GM18909 (cell line): ENCODE measurements at regions not wholly inside any gene's neighbourhood (a gene's known extent, or its start where the extent isn't known, plus 50 kb on each side); places are given as distances from the start of the nearest gene placed in this dataset.

Experiments used
- ATAC-seq: cut with Tn5 transposase; IDR thresholded peaks from one replicate; pipeline ENCODE4 v1.9.1; 2021; ENCODE audit warnings: mild to moderate bottlenecking; ENCODE audit not compliant: unreplicated experiment, poor library complexity

GRCh38 chr11:127332896-127333295 lies 332.3 kb upstream of the KIRREL3 start:
- no peak for ATAC-seq

DNA sequence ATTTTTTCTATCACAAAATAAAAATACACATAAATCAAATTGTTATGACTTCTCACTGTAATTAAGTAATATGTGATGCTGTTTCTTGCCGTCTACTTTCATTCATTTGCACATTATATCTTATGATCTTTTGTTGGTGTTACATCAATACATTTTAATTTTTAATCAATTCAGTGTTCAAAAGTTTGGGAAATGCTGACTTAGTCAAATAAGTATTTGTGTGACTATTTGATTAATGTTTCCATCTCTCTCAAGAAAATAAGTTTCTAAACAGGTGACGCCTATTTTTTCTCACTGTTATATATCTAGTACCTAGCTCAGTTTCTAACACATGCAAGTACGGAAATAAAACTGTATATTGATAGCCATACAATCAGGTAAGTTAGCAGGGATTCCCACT lies 329.5 kb upstream of the KIRREL3 start:
- no peak for ATAC-seq

- ATAC-seq = no peak
Measured at GRCh38 chr11:127308291-127308690, 307.7 kb upstream of the KIRREL3 start.

DNA sequence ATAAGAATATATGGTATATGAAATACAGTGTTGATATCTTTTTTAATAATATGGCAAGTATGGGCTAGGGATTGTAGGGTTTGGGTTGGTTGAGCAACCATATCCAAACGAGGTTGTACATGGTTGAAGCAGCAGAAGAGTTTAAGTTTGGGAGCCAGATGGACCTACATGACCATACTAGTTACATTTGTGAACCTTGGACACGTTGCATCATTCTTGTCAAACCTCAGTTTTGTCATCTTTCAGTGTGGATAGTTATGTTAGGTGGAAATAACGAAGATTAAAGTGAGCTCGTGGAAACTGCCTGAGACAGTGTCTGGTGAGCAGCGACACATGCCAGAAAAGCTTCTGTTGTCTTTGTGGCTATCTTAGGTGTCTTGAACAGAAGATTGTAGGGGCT lies 307.1 kb upstream of the KIRREL3 start:
- ATAC-seq = no peak

DNA sequence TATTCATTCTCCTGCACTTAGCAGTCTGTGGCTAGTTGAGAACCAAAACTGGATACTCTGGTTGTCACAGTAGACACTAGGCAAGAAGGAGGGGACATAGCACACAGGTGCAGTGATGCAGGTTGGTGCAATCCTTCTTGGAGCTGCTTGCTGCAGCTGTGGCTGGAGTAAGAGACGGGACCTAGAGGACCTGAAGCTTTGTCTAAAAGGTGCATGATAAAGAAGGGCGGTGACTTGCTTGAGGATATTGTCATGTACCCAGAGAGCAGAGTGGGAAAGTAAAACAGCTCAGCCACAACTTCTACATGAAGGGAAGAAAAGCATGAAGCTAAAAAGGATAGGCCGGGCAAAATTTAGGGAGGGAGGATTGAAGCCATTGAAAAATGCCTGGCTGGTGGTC lies 304.1 kb upstream of the KIRREL3 start:
- no peak for ATAC-seq

GRCh38 chr11:127288926-127289325 lies 288.4 kb upstream of the KIRREL3 start:
- no peak for ATAC-seq

DNA sequence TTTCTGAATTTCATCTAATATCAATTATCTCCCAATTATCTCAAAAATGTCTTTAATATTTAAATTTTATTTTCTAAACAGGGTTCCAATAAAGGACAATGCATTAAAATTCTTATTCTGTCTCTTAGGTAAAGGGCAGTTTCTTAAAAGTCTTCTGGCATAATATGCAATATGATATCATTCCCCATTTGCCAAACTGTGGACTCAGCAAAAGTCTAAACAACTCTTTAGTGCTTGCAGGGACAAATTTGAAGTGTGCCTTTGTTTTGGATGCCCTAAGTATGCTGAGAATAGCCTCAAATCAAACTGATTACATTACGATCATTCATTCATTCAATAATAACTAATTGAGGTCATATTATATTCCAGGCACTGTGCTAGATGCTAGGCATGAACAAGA lies 281.0 kb upstream of the KIRREL3 start:
- ATAC-seq = no peak

DNA sequence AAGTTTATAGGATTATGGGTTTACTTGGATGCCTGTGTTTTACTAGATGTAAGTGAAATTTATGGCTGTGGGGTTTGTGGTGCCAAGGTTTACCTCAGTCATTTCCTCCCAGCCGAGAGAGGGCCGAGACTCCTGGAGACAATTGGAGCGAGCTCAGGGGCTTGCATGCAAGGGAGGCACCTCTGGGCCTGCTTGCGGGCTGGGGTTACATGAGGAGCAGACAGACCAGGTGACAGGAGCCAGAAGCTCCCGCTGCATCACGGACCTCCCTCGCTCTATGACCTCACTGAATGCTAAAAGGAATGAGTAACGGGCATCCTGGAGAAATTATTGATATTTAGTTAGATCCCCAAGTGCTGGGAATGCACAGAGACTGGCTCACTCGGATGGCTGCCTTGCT lies 275.2 kb upstream of the KIRREL3 start:
- ATAC-seq = no peak

DNA sequence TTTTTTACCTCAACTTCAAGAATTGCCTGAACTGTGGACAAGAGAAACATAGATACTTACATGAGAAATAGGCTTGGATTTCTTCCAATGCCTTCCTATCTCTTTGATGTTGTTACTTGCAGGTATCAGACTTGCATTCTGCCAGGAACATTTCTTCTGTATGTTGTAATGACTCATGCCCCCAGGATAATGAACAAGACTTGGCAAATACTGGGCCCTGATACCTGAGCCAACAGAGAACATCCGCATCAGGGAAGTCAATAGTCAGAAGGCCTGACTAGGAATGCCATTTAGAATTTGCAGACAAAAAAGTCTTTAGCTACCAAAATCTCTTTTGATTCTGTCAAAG lies 273.7 kb upstream of the KIRREL3 start:
- no peak for ATAC-seq

DNA sequence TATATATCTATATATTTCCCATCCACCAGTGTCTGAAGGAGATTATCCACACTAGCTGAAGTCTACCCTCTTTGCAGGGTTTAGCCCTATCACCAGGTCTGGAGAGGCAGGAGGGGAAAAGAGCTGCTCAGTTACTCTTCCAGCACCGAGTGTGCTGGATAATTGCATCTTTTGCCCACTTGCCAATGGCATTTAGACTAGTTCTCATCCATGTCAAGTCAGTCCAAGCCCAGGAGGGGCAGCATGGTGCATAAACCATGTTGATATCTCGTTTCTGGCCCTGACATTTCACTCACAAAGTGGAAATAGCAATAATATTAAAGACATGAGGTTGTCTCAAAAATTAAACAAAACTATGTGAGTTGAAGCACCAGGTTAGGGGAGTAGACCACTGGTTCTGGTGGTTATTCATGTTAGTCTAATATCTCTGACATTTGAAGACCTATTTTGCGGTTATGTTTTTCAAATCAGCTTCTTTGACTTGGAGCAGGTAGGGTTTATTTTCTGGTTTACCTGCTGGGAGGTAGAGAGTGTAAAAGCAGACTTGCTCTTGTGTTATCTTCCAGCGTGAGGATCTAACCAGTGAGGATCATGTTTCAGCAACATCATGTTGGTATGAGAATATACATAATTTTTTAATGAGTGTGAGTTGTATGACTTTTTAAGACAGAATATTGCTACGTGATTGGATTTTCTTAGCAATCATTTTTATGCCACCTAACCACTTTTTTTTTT lies 273.2 kb upstream of the KIRREL3 start:
- ATAC-seq = no peak

GRCh38 chr11:127270851-127271250 lies 270.3 kb upstream of the KIRREL3 start:
- no peak for ATAC-seq

- ATAC-seq = no peak
Measured at GRCh38 chr11:127269911-127270310, 269.3 kb upstream of the KIRREL3 start.

GRCh38 chr11:127268932-127269331 lies 268.4 kb upstream of the KIRREL3 start:
- ATAC-seq = no peak

DNA sequence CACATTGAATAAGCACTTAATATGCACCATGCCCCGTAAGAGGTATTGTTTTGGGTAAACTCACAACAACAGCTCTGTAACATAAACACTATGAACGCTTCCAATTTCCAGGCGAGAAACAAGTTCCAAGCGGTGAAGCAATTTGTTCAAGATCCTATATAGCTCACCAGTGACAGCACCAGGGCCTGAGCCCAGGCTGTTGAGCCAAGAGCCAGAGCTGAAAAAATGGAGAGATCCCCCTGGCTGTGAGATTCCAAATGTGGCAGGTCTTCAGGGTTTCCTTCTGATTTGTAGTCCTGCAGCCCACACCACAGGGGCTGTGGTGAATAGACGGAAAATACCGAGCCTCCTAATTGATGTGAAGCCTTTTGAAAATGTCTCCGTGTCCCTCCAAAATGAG lies 268.0 kb upstream of the KIRREL3 start:
- ATAC-seq = no peak

DNA sequence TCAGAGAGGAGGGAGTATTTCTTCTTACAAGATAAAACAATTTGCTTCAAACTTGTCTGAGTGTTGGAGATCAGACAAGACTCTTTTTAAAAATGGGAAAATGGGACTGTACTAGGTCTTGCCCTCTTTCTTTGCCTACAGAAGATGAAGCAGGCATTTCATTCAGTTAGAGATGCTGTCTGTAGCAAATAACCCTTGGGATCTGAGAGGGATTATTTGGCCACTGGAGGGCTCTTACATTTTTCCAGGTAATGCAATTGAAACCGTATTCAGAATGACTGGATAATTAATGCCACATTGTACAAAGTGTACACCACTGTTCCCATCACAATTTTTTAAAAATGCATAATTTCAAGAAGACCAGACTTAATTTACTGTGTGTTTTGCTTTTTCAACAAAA lies 258.5 kb upstream of the KIRREL3 start:
- ATAC-seq = no peak

- no peak for ATAC-seq
Measured at GRCh38 chr11:127255209-127255608, 254.6 kb upstream of the KIRREL3 start.

- ATAC-seq = no peak
Measured at GRCh38 chr11:127252321-127252720, 251.8 kb upstream of the KIRREL3 start.

- ATAC-seq = no peak
Measured at GRCh38 chr11:127249576-127249975, 249.0 kb upstream of the KIRREL3 start.

DNA sequence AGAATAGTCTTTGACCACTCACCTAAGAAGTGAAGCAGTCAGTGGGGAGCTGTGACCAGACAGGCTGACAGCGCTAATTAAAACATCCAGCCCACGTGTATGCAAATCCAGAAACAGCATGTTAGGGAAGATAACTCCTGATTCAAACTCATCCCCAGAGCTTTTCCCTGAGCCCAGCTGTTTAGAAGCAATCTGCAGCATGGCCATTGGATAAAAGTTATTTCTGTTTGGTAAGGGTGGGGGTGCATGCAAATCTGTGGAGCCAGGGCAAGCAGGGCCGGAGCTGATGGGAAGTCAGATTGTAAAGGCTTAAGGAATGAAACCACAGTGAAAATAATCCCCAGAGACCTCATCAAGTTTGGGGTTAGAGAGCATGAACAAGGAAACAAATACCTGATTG lies 247.9 kb upstream of the KIRREL3 start:
- no peak for ATAC-seq

DNA sequence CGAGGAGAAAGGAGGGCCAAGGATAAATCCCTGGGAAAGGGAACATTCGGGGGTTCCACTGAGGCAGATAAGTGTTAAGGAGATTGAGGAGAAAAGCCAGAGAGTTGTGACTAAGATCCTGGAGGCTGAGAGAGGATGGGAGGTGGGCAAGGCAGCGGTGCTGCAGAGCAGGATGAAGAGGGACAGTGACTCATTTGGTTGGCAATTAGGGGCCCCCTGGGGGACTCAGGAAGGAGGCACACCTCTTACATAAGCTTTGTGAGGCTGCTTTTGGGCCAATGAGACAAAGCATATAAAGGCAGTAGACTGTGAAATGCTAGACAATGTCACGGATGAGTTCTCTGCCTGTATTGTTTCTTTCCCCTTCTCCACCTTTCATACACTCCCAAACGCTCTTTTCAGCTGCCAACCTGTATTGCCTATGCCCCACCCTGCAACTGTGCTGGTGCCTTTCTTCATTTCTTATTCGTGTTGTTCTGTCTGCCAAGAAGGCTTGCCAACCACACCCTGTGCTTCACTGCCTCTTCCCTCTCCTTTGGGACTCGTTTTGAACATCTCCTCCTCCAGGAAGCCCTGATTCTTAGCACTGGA lies 246.8 kb upstream of the KIRREL3 start:
- no peak for ATAC-seq

- ATAC-seq = no peak
Measured at GRCh38 chr11:127242676-127243075, 242.1 kb upstream of the KIRREL3 start.

DNA sequence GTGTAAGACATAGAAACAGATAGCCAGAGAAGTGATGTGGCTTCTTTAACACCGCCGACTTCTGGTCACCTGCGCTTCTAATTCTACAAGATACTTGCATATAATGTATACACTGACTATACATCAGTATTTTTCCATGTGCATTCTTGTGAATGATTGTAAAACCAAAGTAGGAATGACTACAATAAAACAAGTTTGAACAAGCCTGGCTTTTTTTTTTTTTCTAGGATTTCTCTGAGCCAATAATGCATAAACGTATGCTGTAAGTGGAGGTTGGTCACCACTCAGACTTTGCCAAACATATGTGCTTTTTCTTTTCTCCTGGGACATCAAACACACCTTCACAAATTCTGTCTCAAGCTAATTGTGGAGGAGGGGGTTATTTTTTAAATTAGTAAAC lies 237.8 kb upstream of the KIRREL3 start:
- ATAC-seq = no peak
